ENCODE measurements at regions not wholly inside any gene's neighbourhood (a gene's known extent, or its start where the extent isn't known, plus 50 kb on each side); places are given as distances from the start of the nearest gene placed in this dataset.
"Not testable (repeated sequence)": the region's sequence is repeated elsewhere in the genome, so short reads cannot be mapped to it uniquely, and the experiment has no call there.

GRCh38 chrY:19644889-19645638 is 99.5 kb downstream of the KDM5D start:
- no peak overlapping the region for H3K27ac ChIP-seq (ENCODE audit: low read depth, low read length)
- WGBS, 3 donors = 71 to 77% methylated on average over 3 of the region's 3 CpGs; no CpG with 5 or more reads in 1 of the 3 donors

GRCh38 chrY:19637651-19638347 is 106.7 kb downstream of the KDM5D start:
- 78 to 90% methylated on average over 4 of the region's 4 CpGs; no CpG with 5 or more reads in 1 of the 3 donors for WGBS, 3 donors
- no peak overlapping the region for H3K27ac ChIP-seq (ENCODE audit: low read depth, low read length)

GRCh38 chrY:19628926-19629325 is 115.6 kb downstream of the KDM5D start:
- WGBS, 3 donors = 77 to 84% methylated on average over 2 of the region's 2 CpGs; no CpG with 5 or more reads in 1 of the 3 donors

GRCh38 chrY:19622392-19622791 is 122.1 kb downstream of the KDM5D start:
- H3K27ac ChIP-seq (ENCODE audit: low read depth, low read length) = no peak overlapping the region
- WGBS, 3 donors = 71 to 83% methylated on average over 3 of the region's 3 CpGs; no CpG with 5 or more reads in 1 of the 3 donors

More at GRCh38 chrY:19628926-19629325, 115.6 kb downstream of the KDM5D start:
- no peak overlapping the region for H3K27ac ChIP-seq (ENCODE audit: low read depth, low read length)

GRCh38 chrY:19621756-19622155 is 122.8 kb downstream of the KDM5D start:
- no peak overlapping the region for H3K27ac ChIP-seq (ENCODE audit: low read depth, low read length)

- 74 to 98% methylated on average over 3 of the region's 3 CpGs; no CpG with 5 or more reads in 1 of the 3 donors for WGBS, 3 donors
- H3K27ac ChIP-seq (ENCODE audit: low read depth, low read length) = no peak overlapping the region
Measured at GRCh38 chrY:19601113-19601512, 143.4 kb downstream of the KDM5D start.

- 90 to 92% methylated on average over 3 of the region's 3 CpGs; no CpG with 5 or more reads in 1 of the 3 donors for WGBS, 3 donors
- H3K27ac ChIP-seq (ENCODE audit: low read depth, low read length) = no peak overlapping the region
Measured at GRCh38 chrY:19600711-19601110, 143.8 kb downstream of the KDM5D start.

GRCh38 chrY:19590235-19590634 is 154.3 kb downstream of the KDM5D start:
- no peak overlapping the region for H3K27ac ChIP-seq (ENCODE audit: low read depth, low read length)

- WGBS, 3 donors = 52 to 89% methylated on average over 1 of the region's 1 CpG; no CpG with 5 or more reads in 1 of the 3 donors
- H3K27ac ChIP-seq (ENCODE audit: low read depth, low read length) = no peak overlapping the region
Measured at GRCh38 chrY:19589664-19590063, 154.9 kb downstream of the KDM5D start.

- H3K27ac ChIP-seq (ENCODE audit: low read depth, low read length) = no peak overlapping the region
- 69 to 96% methylated on average over 3 of the region's 3 CpGs; no CpG with 5 or more reads in 1 of the 3 donors for WGBS, 3 donors
Measured at GRCh38 chrY:19587311-19587710, 157.2 kb downstream of the KDM5D start.

GRCh38 chrY:19580990-19581389 is 163.5 kb downstream of the KDM5D start:
- not testable (repeated sequence) for H3K27ac ChIP-seq (ENCODE audit: low read depth, low read length)
- 33 to 67% methylated on average over 3 of the region's 3 CpGs; no CpG with 5 or more reads in 1 of the 3 donors for WGBS, 3 donors

GRCh38 chrY:19578281-19578874 is 166.1 kb downstream of the KDM5D start:
- WGBS, 3 donors = 39 to 40% methylated on average over 3 of the region's 3 CpGs; no CpG with 5 or more reads in 1 of the 3 donors
- H3K27ac ChIP-seq (ENCODE audit: low read depth, low read length) = no peak overlapping the region

GRCh38 chrY:19577250-19577649 is 167.3 kb downstream of the KDM5D start:
- 76 to 77% methylated on average over 4 to 6 of the region's 6 CpGs; no CpG with 5 or more reads in 1 of the 3 donors for WGBS, 3 donors
- no peak overlapping the region for H3K27ac ChIP-seq (ENCODE audit: low read depth, low read length)

GRCh38 chrY:19574939-19575338 is 169.6 kb downstream of the KDM5D start:
- no peak overlapping the region for H3K27ac ChIP-seq (ENCODE audit: low read depth, low read length)

GRCh38 chrY:19573646-19574045 is 170.9 kb downstream of the KDM5D start:
- H3K27ac ChIP-seq (ENCODE audit: low read depth, low read length) = no peak overlapping the region
- WGBS, 3 donors = 73 to 90% methylated on average over 2 of the region's 2 CpGs; no CpG with 5 or more reads in 1 of the 3 donors

- H3K27ac ChIP-seq (ENCODE audit: low read depth, low read length) = no peak overlapping the region
- 78 to 79% methylated on average over 2 of the region's 2 CpGs; no CpG with 5 or more reads in 1 of the 3 donors for WGBS, 3 donors
Measured at GRCh38 chrY:19570999-19571398, 173.5 kb downstream of the KDM5D start.

GRCh38 chrY:19567943-19568342 is 176.6 kb downstream of the KDM5D start:
- 0 to 1% methylated on average over 14 of the region's 14 CpGs; no CpG with 5 or more reads in 1 of the 3 donors for WGBS, 3 donors
- H3K27ac ChIP-seq (ENCODE audit: low read depth, low read length) = no peak overlapping the region

GRCh38 chrY:19567051-19567921 is 177.2 kb downstream of the KDM5D start:
- 0% methylated on average over 31 to 53 of the region's 53 CpGs; no CpG with 5 or more reads in 1 of the 3 donors for WGBS, 3 donors
- H3K27ac ChIP-seq (ENCODE audit: low read depth, low read length) = no peak overlapping the region
